H7 (cell line): ENCODE measurements at regions not wholly inside any gene's neighbourhood (a gene's known extent, or its start where the extent isn't known, plus 50 kb on each side); places are given as distances from the start of the nearest gene placed in this dataset.

Experiments
- DNase-seq: peaks from one replicate; pipeline ENCODE4 v3.0.0; 2012
- H3K27me3 ChIP-seq: 2 replicates; pipeline ENCODE4 v1.6.0; 2011; ENCODE audit warnings: mild to moderate bottlenecking, low read length; ENCODE audit not compliant: control insufficient read depth, insufficient read depth
- H3K36me3 ChIP-seq: replicated peaks from 2 replicates; pipeline ENCODE4 v1.5.1; 2011; ENCODE audit warnings: low read length; ENCODE audit not compliant: control insufficient read depth, insufficient read depth
- H3K4me3 ChIP-seq: 2 replicates; pipeline ENCODE4 v1.5.1; 2011; ENCODE audit warnings: low read depth, mild to moderate bottlenecking, control low read depth, low read length, moderate library complexity; ENCODE audit not compliant: insufficient read depth

GRCh38 chr21:37967036-37967435 is 50.8 kb upstream of the KCNJ6 start:
- H3K36me3 ChIP-seq = no peaks in the 10 kb centered on the region
- H3K27me3 ChIP-seq = no peaks in the 10 kb centered on the region
- DNase-seq = no peak
- H3K4me3 ChIP-seq = no peak overlapping the region

DNA sequence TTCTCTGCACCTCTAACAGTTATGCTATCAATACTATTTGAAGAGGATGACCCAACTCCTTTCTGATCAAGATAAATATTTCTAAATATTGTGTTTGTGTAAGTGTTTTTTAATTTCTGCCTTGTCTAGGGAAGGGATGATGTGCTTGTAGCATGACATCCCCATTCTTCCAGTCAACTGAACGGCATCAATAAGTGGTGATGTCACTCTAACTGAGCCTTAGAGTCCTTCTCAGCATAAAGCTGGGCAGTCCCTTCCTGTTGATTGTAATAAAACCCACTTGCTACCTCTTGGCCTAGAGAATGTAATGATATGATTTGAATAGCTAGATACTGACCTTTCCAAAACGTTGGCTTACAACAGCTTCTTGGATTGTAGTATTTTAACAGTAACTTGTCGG is 52.5 kb upstream of the KCNJ6 start:
- DNase-seq = no peak
- Histone ChIP-seq H3K4me3 (no peak overlapping the region), H3K36me3 (no peaks in the 10 kb centered on the region), H3K27me3 (no peaks in the 10 kb centered on the region)

DNA sequence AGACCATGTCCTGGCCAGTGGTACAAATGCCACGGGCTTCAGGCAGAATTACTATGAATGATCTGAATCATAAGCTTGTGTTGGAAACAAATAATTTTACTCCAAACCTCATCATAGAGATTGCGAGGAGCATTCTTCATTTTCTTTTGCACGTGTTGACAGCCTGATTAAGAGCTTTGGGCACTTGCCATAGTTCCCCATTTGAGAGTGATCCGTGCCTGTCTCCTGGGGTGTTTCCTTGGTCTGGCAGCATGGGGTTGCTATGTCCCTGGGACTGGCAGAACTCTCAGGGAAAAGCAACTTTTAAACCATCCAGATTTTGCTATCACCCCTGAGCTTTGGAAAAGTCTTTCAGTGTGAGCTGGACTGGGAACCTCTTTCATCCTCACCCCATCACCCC is 54.3 kb upstream of the KCNJ6 start:
- no peak overlapping the region for H3K4me3 ChIP-seq

GRCh38 chr21:37971390-37971950 is 55.2 kb upstream of the KCNJ6 start:
- DNase-seq = no peak
- Histone ChIP-seq H3K36me3 (no peaks in the 10 kb centered on the region), H3K27me3 (no peaks in the 10 kb centered on the region)

More for the DNA sequence above, 54.3 kb upstream of the KCNJ6 start:
- DNase-seq = no peak
- H3K36me3 ChIP-seq = no peaks in the 10 kb centered on the region
- H3K27me3 ChIP-seq = no peaks in the 10 kb centered on the region

GRCh38 chr21:37974081-37974480 is 57.8 kb upstream of the KCNJ6 start:
- Histone ChIP-seq H3K4me3 (no peak overlapping the region), H3K36me3 (no peaks in the 10 kb centered on the region), H3K27me3 (no peaks in the 10 kb centered on the region)
- DNase-seq = no peak

More at GRCh38 chr21:37971390-37971950, 55.2 kb upstream of the KCNJ6 start:
- no peak overlapping the region for H3K4me3 ChIP-seq

- no peaks in the 10 kb centered on the region for H3K27me3 ChIP-seq
- DNase-seq = no peak
- H3K4me3 ChIP-seq = no peak overlapping the region
- no peaks in the 10 kb centered on the region for H3K36me3 ChIP-seq
Measured at GRCh38 chr21:37982496-37983318, 66.5 kb upstream of the KCNJ6 start.

GRCh38 chr21:37983336-37984095 is 67.3 kb upstream of the KCNJ6 start:
- Histone ChIP-seq H3K4me3 (no peak overlapping the region), H3K27me3 (no peaks in the 10 kb centered on the region), H3K36me3 (no peaks in the 10 kb centered on the region)
- no peak for DNase-seq

DNA sequence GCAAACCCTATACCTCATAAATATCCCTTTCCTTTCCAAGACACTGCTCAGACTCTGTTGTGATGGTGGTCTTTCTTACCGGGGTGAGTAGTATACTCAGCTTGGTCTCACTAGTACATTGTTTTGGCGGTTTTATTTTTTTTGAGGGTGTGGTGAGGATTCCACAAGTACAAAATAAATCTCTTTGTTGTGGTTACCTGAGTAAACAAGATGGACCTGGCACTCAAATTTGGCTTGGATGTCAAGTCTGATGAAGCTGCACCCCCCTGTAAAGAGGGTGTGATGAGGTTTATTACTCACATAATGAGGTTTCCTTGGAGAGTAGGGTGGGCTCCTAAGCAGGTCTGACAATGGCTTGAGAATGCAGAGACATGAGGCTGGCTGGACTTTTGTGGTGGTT is 68.2 kb upstream of the KCNJ6 start:
- Histone ChIP-seq H3K4me3 (no peak overlapping the region), H3K36me3 (no peaks in the 10 kb centered on the region), H3K27me3 (no peaks in the 10 kb centered on the region)
- no peak for DNase-seq

DNA sequence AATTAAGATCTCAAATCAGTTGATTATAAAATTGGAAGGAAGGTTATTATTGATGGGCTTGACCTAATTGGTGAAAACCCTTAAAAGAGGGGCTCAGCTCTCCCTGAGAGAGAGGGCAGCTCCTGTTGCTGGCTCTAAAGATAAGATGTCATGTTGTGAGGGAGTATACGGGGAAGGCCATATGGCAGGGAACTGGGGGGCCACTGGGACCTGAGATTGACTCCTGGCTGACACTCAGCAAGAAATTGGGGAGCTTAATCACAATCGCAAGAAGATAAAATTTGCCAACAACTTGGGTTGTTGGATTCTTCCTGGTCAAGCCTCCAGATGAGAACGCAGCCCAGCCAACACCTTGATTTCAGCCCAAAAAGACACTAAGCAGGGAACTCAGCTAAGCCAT is 69.7 kb upstream of the KCNJ6 start:
- H3K4me3 ChIP-seq = no peak overlapping the region
- H3K36me3 ChIP-seq = no peaks in the 10 kb centered on the region
- no peak for DNase-seq

GRCh38 chr21:37986751-37987399 is 70.6 kb upstream of the KCNJ6 start:
- H3K4me3 ChIP-seq = no peak overlapping the region
- no peak for DNase-seq
- no peaks in the 10 kb centered on the region for H3K36me3 ChIP-seq
- H3K27me3 ChIP-seq = no peaks in the 10 kb centered on the region

More for the DNA sequence above, 69.7 kb upstream of the KCNJ6 start:
- no peaks in the 10 kb centered on the region for H3K27me3 ChIP-seq

DNA sequence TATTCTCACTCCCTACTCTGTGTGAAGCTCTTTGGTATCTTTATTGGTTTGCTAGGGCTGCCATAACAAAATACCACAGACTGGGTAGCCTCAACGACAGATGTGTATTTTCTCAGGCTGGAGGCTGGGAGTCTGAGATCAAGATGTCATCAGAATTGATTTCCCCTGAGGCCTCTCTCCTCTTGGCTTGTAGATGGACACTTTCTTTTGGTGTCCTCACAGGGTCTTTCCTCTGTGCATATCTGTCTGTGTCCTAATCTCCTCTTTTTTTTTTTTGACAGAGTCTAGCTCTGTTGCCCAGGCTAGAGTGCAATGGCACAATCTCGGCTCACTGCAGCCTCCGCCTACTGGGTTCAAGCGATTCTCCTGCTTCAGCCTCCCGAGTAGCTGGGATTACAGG is 71.4 kb upstream of the KCNJ6 start:
- no peak for DNase-seq
- H3K4me3 ChIP-seq = no peak overlapping the region
- no peaks in the 10 kb centered on the region for H3K27me3 ChIP-seq
- no peaks in the 10 kb centered on the region for H3K36me3 ChIP-seq

GRCh38 chr21:37993071-37993470 is 76.8 kb upstream of the KCNJ6 start:
- Histone ChIP-seq H3K27me3 (no peaks in the 10 kb centered on the region), H3K36me3 (no peaks in the 10 kb centered on the region), H3K4me3 (no peak overlapping the region)
- no peak for DNase-seq

DNA sequence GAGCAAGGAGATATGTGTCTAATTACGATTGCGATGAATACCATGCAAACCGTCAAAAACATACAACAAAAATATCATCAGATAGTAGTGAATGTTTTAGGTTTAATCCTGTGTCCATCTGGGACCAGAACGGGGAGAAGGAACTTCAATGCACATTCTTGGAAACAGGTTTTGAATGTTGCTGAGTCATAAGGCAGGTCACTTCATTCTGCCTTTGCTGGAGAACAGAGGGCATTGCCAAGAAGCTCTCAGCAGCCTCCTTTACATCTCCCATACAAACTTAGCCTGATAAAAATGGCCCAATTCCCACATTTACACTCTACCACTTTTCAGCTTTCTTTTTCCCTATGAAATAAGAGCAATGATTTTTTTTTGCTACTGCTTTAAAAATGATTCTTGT is 78.0 kb upstream of the KCNJ6 start:
- DNase-seq = no peak
- Histone ChIP-seq H3K27me3 (no peaks in the 10 kb centered on the region), H3K4me3 (no peak overlapping the region), H3K36me3 (no peaks in the 10 kb centered on the region)

DNA sequence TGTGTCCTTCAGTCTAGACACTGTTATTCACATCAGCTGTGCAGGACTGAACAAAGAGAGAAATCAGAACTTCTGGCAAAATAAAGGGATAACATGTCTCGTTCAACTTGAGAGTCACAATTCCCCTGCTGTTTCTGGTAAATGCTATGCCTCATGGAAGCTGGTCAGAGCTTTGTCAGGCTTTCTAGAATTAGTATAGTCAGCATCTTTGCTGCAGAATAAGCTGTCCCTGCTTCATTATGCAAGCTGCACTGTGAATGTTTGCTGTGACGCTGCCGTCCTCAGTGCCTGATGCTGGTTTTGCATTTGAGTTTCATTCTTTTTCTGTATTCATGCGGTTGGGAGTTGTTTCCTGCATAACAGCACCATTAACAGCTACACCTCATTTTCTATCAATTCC is 96.4 kb upstream of the KCNJ6 start:
- no peak for DNase-seq
- no peak overlapping the region for H3K4me3 ChIP-seq
- H3K27me3 ChIP-seq = no peaks in the 10 kb centered on the region
- H3K36me3 ChIP-seq = no peaks in the 10 kb centered on the region
